ENCODE measurements at regions not wholly inside any gene's neighbourhood (a gene's known extent, or its start where the extent isn't known, plus 50 kb on each side); places are given as distances from the start of the nearest gene placed in this dataset.

DNA sequence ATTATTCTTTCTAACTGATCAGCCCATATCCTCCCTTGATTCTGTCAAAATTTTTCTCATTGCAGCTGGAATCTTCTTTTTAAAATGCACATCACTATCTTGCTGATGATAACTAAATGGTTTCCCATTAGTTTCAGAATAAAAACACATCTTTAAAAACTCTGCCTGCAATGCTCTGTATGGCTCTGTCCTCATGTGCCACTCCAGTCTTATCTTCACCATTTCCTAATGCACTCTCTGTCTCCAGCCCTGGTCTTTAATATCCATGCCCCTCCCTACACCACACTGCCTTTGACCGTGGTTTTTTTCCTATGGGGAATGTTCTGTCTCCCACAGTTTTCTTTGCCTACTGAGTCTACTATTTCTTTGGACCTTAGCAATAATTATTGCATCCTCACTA is 244.1 kb upstream of the ARSJ start:
- no peak for DNase-seq (ENCODE audit: low spot score)
- in situ Hi-C loops (cut with MboI; ENCODE audit: low sequenced_read_pairs, unreplicated experiment) = no loop called here
- TF ChIP-seq, protein P1, sequence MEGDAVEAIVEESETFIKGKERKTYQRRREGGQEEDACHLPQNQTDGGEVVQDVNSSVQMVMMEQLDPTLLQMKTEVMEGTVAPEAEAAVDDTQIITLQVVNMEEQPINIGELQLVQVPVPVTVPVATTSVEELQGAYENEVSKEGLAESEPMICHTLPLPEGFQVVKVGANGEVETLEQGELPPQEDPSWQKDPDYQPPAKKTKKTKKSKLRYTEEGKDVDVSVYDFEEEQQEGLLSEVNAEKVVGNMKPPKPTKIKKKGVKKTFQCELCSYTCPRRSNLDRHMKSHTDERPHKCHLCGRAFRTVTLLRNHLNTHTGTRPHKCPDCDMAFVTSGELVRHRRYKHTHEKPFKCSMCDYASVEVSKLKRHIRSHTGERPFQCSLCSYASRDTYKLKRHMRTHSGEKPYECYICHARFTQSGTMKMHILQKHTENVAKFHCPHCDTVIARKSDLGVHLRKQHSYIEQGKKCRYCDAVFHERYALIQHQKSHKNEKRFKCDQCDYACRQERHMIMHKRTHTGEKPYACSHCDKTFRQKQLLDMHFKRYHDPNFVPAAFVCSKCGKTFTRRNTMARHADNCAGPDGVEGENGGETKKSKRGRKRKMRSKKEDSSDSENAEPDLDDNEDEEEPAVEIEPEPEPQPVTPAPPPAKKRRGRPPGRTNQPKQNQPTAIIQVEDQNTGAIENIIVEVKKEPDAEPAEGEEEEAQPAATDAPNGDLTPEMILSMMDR (IDR thresholded peaks at IDR 0.05; ENCODE audit: borderline replicate concordance, control extremely low read depth, extremely low read depth, insufficient read depth, missing control alignments) = no peak

GRCh38 chr4:114225436-114225835 is 246.0 kb upstream of the ARSJ start:
- TF ChIP-seq, protein P1 (IDR thresholded peaks at IDR 0.05; ENCODE audit: borderline replicate concordance, control extremely low read depth, extremely low read depth, insufficient read depth, missing control alignments) = no peak
- in situ Hi-C loops (cut with MboI; ENCODE audit: low sequenced_read_pairs, unreplicated experiment) = no loop called here
- DNase-seq (ENCODE audit: low spot score) = no peak

GRCh38 chr4:114226179-114226578 is 246.7 kb upstream of the ARSJ start:
- in situ Hi-C loops (cut with MboI; ENCODE audit: low sequenced_read_pairs, unreplicated experiment) = no loop called here

DNA sequence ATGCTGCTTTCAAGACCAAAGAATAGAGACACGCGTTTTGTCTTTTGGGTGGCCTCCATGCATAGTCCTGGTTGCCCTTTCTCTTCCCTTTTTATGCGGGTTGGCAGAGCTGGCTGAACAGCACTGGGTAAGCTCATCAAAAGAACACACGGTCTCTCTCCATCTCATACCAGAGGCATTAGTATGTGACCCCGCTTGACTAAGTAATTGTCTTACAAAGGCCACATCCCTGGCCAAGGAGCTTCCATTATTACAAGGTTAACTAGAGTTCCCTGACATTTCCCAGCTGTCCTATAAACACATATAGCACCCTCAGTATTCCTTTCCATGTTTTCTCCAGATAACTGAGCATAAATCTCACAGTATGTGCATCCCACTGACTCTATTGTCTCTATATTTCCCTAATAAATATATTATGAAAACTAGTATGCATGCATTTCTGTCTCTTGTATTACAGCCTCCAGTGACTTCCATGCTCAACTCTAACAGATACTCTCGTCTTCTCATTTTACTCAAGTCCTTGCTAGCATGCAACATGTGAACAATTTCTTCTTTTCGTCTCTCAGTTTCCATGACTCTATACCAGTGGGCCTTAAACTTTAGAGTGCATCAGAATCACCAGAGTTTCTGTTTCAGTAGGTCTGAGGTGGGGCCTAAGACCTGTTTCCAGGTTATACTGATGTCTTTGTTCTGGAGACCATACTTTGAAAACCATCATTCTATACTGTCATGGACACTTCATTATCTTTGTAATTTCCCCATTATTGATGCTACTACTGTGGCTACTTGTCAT is 247.7 kb upstream of the ARSJ start:
- in situ Hi-C loops (cut with MboI; ENCODE audit: low sequenced_read_pairs, unreplicated experiment) = no loop called here
- DNase-seq (ENCODE audit: low spot score) = no peak
- TF ChIP-seq, protein P1 (IDR thresholded peaks at IDR 0.05; ENCODE audit: borderline replicate concordance, control extremely low read depth, extremely low read depth, insufficient read depth, missing control alignments) = no peak

More at GRCh38 chr4:114226179-114226578, 246.7 kb upstream of the ARSJ start:
- DNase-seq (ENCODE audit: low spot score) = no peak
- TF ChIP-seq, protein P1 (IDR thresholded peaks at IDR 0.05; ENCODE audit: borderline replicate concordance, control extremely low read depth, extremely low read depth, insufficient read depth, missing control alignments) = no peak

GRCh38 chr4:114229706-114230105 is 250.3 kb upstream of the ARSJ start:
- in situ Hi-C loops (cut with MboI; ENCODE audit: low sequenced_read_pairs, unreplicated experiment) = no loop called here
- TF ChIP-seq, protein P1 (IDR thresholded peaks at IDR 0.05; ENCODE audit: borderline replicate concordance, control extremely low read depth, extremely low read depth, insufficient read depth, missing control alignments) = no peak
- no peak for DNase-seq (ENCODE audit: low spot score)

- in situ Hi-C loops (cut with MboI; ENCODE audit: low sequenced_read_pairs, unreplicated experiment) = no loop called here
- TF ChIP-seq, protein P1 (IDR thresholded peaks at IDR 0.05; ENCODE audit: borderline replicate concordance, control extremely low read depth, extremely low read depth, insufficient read depth, missing control alignments) = no peak
- no peak for DNase-seq (ENCODE audit: low spot score)
These were observed 256.8 kb upstream of the ARSJ start for GRCh38 chr4:114236171-114236769.

All from GM13976 (cell line).